Neural progenitor cell (in vitro differentiated cells): ENCODE measurements at regions not wholly inside any gene's neighbourhood (a gene's known extent, or its start where the extent isn't known, plus 50 kb on each side); places are given as distances from the start of the nearest gene placed in this dataset.

Experiments used
- CTCF ChIP-seq: fragments of 200-600 bp; sonication (generic); IDR thresholded peaks from 2 replicates; pipeline ENCODE4 v1.5.1; 2017; ENCODE audit warnings: antibody characterized with exemption, mild to moderate bottlenecking
- EZH2phosphoT487 ChIP-seq: fragments of 200-600 bp; sonication (generic); IDR thresholded peaks from 2 replicates; pipeline ENCODE4 v1.6.1; 2017; ENCODE audit warnings: antibody characterized with exemption

GRCh38 chr7:156590212-156590611 is 50.4 kb upstream of the RNF32 start:
- TF ChIP-seq CTCF (no peak), EZH2phosphoT487 (no peak)
